GM12892 (cell line): ENCODE measurements at regions not wholly inside any gene's neighbourhood (a gene's known extent, or its start where the extent isn't known, plus 50 kb on each side); places are given as distances from the start of the nearest gene placed in this dataset.

ENCODE experiments used
- POLR2A ChIP-seq: IDR thresholded peaks from 2 replicates; pipeline ENCODE4 v1.6.1; 2011; ENCODE audit warnings: low read depth, low read length, control low read depth
- POLR2AphosphoS5 ChIP-seq: IDR thresholded peaks from 2 replicates; pipeline ENCODE4 v1.6.1; 2011; ENCODE audit warnings: low read depth, low read length, control low read depth
- TAF1 ChIP-seq: IDR thresholded peaks from 2 replicates; pipeline ENCODE4 v1.6.1; 2011; ENCODE audit warnings: low read depth, mild to moderate bottlenecking, control low read depth, low read length, borderline replicate concordance

DNA sequence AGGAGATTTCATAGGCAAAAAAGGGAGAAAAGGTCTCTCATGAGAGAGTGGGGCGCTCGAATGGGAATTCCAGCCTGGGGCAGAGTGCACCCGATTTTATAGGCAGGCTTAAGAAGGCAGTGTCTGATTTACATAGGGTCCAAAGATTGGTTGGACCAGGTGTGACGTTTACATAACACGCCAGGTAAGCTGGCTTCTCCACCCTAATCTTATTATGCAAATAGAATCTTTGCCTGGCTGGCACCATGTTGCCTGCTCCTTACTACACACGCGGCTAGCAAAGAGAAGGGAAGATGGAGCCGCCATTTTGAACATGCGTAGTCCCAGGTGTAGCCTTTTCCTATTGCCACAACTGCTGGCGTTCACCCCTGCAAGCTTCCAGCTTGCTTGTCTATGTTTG lies 103.7 kb downstream of the SLC16A1 start:
- TF ChIP-seq POLR2A (no peak), TAF1 (no peak), POLR2AphosphoS5 (no peak)
